Fibroblast of lung (primary cell): ENCODE measurements at regions not wholly inside any gene's neighbourhood (a gene's known extent, or its start where the extent isn't known, plus 50 kb on each side); places are given as distances from the start of the nearest gene placed in this dataset.
"Not testable (repeated sequence)": the region's sequence is repeated elsewhere in the genome, so short reads cannot be mapped to it uniquely, and the experiment has no call there.

Experiments used
- DNase-seq, 2 donors: peaks; one replicate each; pipeline versions ENCODE4 v3.0.0 to v3.0.0-alpha.2; 2010; ENCODE audit warnings: low read depth in 2 of 2
- H2AFZ ChIP-seq: 2 replicates; pipeline ENCODE4 v1.5.1; 2012; ENCODE audit warnings: low read length, control low read depth, inconsistent platforms
- H3K27ac ChIP-seq: 2 replicates; pipeline ENCODE4 v1.5.1; 2011; ENCODE audit warnings: low read length, control low read depth; ENCODE audit not compliant: insufficient read depth
- H3K27me3 ChIP-seq: 2 replicates; pipeline ENCODE4 v1.5.1; 2011; ENCODE audit warnings: mild to moderate bottlenecking, low read length; ENCODE audit not compliant: control insufficient read depth, insufficient read depth
- H3K36me3 ChIP-seq: 2 replicates; pipeline ENCODE4 v1.5.1; 2011; ENCODE audit warnings: low read length; ENCODE audit not compliant: control insufficient read depth, insufficient read depth
- H3K4me1 ChIP-seq: 2 replicates; pipeline ENCODE4 v1.5.1; 2011; ENCODE audit warnings: low read length; ENCODE audit not compliant: control insufficient read depth, insufficient read depth; ENCODE audit errors: extremely low read depth
- H3K4me2 ChIP-seq: 2 replicates; pipeline ENCODE4 v1.5.1; 2011; ENCODE audit warnings: low read length, control low read depth; ENCODE audit not compliant: insufficient read depth; ENCODE audit errors: extremely low read depth
- H3K4me3 ChIP-seq, 4 experiments: fragments of 200-600 bp in 1 of 4; sonication (generic) in 1 of 4; replicated peaks in 1 of 4; 2 replicates each; pipeline ENCODE4 v1.5.1; 2011 to 2016; ENCODE audit warnings: low read length in 4 of 4, low read depth in 3 of 4, mild to moderate bottlenecking in 3 of 4, control low read depth in 2 of 4, inconsistent platforms in 1 of 4, mixed read lengths in 1 of 4; ENCODE audit not compliant: insufficient read depth in 1 of 4; ENCODE audit errors: control extremely low read depth in 1 of 4
- H3K79me2 ChIP-seq: 2 replicates; pipeline ENCODE4 v1.5.1; 2012; ENCODE audit warnings: mild to moderate bottlenecking, low read length, inconsistent platforms; ENCODE audit not compliant: control insufficient read depth, insufficient read depth
- H3K9ac ChIP-seq: 2 replicates; pipeline ENCODE4 v1.5.1; 2011; ENCODE audit warnings: mild to moderate bottlenecking, low read length, control low read depth; ENCODE audit not compliant: insufficient read depth
- H3K9me3 ChIP-seq: 2 replicates; pipeline ENCODE4 v1.5.1; 2012; ENCODE audit warnings: low read depth, low read length; ENCODE audit not compliant: control insufficient read depth, insufficient read depth
- H4K20me1 ChIP-seq: 2 replicates; pipeline ENCODE4 v1.5.1; 2011; ENCODE audit warnings: low read length; ENCODE audit not compliant: control insufficient read depth, insufficient read depth; ENCODE audit errors: extremely low read depth
- EZH2 ChIP-seq: IDR thresholded peaks from 2 replicates; pipeline ENCODE4 v1.5.1; 2012; ENCODE audit warnings: low read length, control low read depth, mild to moderate bottlenecking; ENCODE audit errors: missing control alignments
- TF ChIP-seq, protein P1 (sequence below), 2 donors: IDR thresholded peaks in 1 of 2; conservative IDR thresholded peaks in 1 of 2; 1 replicate in 1 of 2; 2 replicates in 1 of 2; pipeline ENCODE4 v1.5.1; 2011 to 2012; ENCODE audit warnings: low read length in 2 of 2, control low read depth in 1 of 2, inconsistent platforms in 1 of 2, low read depth in 1 of 2, mild to moderate bottlenecking in 1 of 2

DNA sequence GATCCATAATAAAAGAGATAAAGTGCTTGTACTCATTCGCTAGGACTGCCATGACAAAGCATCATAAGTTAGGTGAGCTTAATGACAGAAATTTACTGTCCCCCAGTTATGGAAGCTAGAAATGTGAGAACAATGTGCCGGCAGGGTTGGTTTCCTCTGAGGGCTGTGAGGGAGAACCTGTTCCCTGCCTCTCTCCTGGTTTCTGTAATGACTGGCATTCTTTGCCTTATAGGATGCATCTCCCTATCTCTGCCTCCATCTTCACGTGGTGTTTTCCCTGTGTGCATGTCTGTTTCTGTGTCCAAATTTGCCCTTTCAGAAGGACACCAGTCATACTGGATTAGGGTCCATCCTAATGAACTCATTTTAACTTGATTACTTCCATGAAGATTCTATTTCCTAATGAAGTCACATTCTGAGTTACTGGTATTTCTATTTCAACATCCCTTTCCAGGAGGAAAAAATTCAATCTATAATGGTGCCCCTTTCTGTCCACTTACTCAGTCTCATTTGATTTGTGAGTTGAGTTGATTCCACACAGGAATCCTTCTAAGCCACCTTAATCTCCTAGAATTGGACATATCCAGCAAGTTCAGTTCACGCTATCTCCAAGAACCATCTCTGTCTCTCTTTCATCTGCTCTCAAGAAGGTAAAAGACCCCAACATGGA, 71.2 kb upstream of the LIPC start:
- Histone ChIP-seq H3K36me3 (no peaks in the 10 kb centered on the region), H3K9me3 (no peaks in the 10 kb centered on the region), H2AFZ (no peak overlapping the region), H3K79me2 (no peaks in the 10 kb centered on the region), H3K9ac (no peak overlapping the region), H3K27me3 (no peaks in the 10 kb centered on the region), H4K20me1 (no peaks in the 10 kb centered on the region), H3K4me1 (peaks cover 6% of the 10 kb centered on the region), H3K4me2 (no peak overlapping the region), H3K4me3 (no peak overlapping the region), H3K27ac (peak overlapping the region; percentile 55)
- TF ChIP-seq EZH2 = no peak
- TF ChIP-seq, protein P1, sequence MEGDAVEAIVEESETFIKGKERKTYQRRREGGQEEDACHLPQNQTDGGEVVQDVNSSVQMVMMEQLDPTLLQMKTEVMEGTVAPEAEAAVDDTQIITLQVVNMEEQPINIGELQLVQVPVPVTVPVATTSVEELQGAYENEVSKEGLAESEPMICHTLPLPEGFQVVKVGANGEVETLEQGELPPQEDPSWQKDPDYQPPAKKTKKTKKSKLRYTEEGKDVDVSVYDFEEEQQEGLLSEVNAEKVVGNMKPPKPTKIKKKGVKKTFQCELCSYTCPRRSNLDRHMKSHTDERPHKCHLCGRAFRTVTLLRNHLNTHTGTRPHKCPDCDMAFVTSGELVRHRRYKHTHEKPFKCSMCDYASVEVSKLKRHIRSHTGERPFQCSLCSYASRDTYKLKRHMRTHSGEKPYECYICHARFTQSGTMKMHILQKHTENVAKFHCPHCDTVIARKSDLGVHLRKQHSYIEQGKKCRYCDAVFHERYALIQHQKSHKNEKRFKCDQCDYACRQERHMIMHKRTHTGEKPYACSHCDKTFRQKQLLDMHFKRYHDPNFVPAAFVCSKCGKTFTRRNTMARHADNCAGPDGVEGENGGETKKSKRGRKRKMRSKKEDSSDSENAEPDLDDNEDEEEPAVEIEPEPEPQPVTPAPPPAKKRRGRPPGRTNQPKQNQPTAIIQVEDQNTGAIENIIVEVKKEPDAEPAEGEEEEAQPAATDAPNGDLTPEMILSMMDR (conservative IDR thresholded peaks at IDR 0.05 in 1 of 2, IDR thresholded peaks at IDR 0.05 in 1 of 2; ENCODE audit: low read depth in 1 of 2, low read length in 2 of 2) = no peak
- peak in 1 of 2 donors; percentile 12 for DNase-seq

DNA sequence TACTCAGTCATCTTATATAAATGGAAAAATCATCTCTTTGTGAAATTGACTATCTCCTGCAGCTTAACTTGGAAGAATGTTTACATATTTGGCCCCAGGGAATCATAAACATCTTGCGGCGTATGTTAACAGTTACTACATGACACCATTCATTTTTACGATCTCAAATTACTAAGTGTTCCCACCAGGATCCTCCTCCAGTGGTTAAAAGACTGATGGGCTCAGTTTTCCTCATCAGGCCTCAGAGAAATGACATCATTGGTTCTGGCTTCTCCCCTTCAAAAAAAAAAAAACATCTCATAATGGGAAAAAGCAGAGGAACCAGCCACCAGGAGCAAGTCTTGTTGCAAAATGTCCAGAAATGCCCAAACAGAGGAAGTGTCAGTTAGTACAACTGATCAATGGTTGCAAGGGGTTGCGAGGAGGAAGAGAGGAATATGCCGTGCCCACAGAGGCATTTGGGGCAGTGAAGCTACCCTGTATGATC, 70.5 kb upstream of the LIPC start:
- no peaks in the 10 kb centered on the region for H3K79me2 ChIP-seq
- peaks cover 6% of the 10 kb centered on the region for H3K4me1 ChIP-seq
- H4K20me1 ChIP-seq = no peaks in the 10 kb centered on the region
- peak overlapping the region; percentile 55 for H3K27ac ChIP-seq
- no peaks in the 10 kb centered on the region for H3K36me3 ChIP-seq
- peak; percentile 61 to 98 for DNase-seq
- no peak for TF ChIP-seq EZH2
- TF ChIP-seq, protein P1 (conservative IDR thresholded peaks at IDR 0.05 in 1 of 2, IDR thresholded peaks at IDR 0.05 in 1 of 2; ENCODE audit: low read depth in 1 of 2, low read length in 2 of 2) = peak; percentile 4 to 9
- H3K9ac ChIP-seq = no peak overlapping the region
- no peak overlapping the region for H3K4me3 ChIP-seq
- H3K9me3 ChIP-seq = no peaks in the 10 kb centered on the region
- no peaks in the 10 kb centered on the region for H3K27me3 ChIP-seq
- H2AFZ ChIP-seq = no peak overlapping the region
- H3K4me2 ChIP-seq = peak overlapping the region; percentile 4

DNA sequence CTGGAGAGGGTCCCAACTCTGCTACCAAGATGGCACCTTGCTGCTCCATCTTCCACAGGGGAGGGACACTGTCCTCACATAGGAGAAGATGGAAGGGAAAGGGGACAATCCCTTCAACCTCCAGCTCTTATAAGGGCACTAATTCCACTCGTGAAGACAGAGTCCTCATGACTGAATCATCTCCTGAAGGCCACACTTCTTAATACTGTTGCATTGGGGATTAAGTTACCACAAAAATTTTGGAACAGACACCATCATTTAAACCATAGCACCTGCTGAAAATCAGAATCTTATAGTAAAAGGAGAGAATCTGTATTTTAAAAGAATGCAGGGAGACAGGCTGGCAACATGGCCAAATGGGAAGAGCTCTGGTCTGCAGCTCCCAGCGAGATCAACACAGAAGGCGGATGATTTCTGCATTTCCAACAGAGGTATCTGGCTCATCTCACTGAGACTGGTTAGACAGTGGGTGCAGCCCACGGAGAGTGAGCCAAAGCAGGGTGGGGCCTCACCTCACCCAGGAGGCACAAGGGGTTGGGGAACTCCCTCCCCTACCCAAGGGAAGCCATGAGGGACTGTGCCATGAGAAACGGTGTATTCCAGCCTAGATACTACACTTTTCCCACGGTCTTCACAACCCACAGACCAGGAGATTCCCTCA, 69.4 kb upstream of the LIPC start:
- no peaks in the 10 kb centered on the region for H3K79me2 ChIP-seq
- no peaks in the 10 kb centered on the region for H4K20me1 ChIP-seq
- TF ChIP-seq, protein P1 (conservative IDR thresholded peaks at IDR 0.05 in 1 of 2, IDR thresholded peaks at IDR 0.05 in 1 of 2; ENCODE audit: low read depth in 1 of 2, low read length in 2 of 2) = no peak
- TF ChIP-seq EZH2 = no peak
- H3K4me2 ChIP-seq = no peak overlapping the region
- no peaks in the 10 kb centered on the region for H3K9me3 ChIP-seq
- no peaks in the 10 kb centered on the region for H3K27me3 ChIP-seq
- H3K36me3 ChIP-seq = no peaks in the 10 kb centered on the region
- H3K9ac ChIP-seq = no peak overlapping the region
- DNase-seq = no peak
- no peak overlapping the region for H2AFZ ChIP-seq
- H3K4me3 ChIP-seq = no peak overlapping the region
- H3K4me1 ChIP-seq = peaks cover 6% of the 10 kb centered on the region
- no peak overlapping the region for H3K27ac ChIP-seq

DNA sequence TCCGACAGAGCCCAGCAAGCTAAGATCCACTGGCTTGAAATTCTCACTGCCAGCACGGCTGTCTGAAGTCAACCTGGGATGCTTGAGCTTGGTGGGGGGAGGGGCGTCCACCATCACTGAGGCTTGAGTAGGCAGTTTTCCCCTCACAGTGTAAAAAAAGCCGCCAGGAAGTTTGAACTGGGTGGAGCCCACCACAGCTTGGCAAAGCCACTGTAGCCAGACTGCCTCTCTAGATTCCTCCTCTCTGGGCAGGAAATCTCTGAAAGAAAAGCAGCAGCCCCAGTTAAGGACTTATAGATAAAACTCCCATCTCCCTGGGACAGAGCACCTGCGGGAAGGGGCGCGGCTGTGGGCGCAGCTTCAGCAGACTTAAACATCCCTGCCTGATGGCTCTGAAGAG, 68.7 kb upstream of the LIPC start:
- H3K9me3 ChIP-seq, H3K4me3 ChIP-seq, H4K20me1 ChIP-seq, DNase-seq, H3K4me1 ChIP-seq, H3K79me2 ChIP-seq, H3K27me3 ChIP-seq, H3K9ac ChIP-seq, H3K4me2 ChIP-seq, H3K27ac ChIP-seq, H3K36me3 ChIP-seq, H2AFZ ChIP-seq: not testable (repeated sequence)
